SK-N-SH (cell line): ENCODE measurements at regions not wholly inside any gene's neighbourhood (a gene's known extent, or its start where the extent isn't known, plus 50 kb on each side); places are given as distances from the start of the nearest gene placed in this dataset.
A peak's percentile ranks its signal among the peaks of the same experiment; 100 is the strongest.

Experiments
- CTCF ChIA-PET: fragments of 300-600, 350-600 bp; formaldehyde crosslinking; extraction: SDS; loops from one replicate; lab custom pipeline; 2021; lab: Yijun Ruan, JAX
- POLR2A ChIA-PET: fragments of 350-600 bp; sonication (Branson Sonifier 250); formaldehyde crosslinking; extraction: SDS; loops from one replicate; lab custom pipeline; 2020; ENCODE audit warnings: antibody characterized with exemption, inconsistent platforms; lab: Yijun Ruan, JAX
- DNase-seq: peaks from one replicate; pipeline ENCODE4 v3.0.0; 2012
- H2AFZ ChIP-seq: fragments of 200-600 bp; sonication (generic); 2 replicates; pipeline ENCODE4 v1.8.1; 2016; ENCODE audit warnings: antibody characterized with exemption, mild to moderate bottlenecking, low read depth
- H3F3A ChIP-seq: fragments of 200-600 bp; sonication (generic); replicated peaks from 2 replicates; pipeline ENCODE3; 2016; ENCODE audit warnings: antibody characterized with exemption, mild to moderate bottlenecking; ENCODE audit not compliant: insufficient read depth
- H3K27ac ChIP-seq, 2 experiments: fragments of 200-500 bp in 1 of 2; fragments of 200-600 bp in 1 of 2; sonication (Bioruptor generic) in 1 of 2; sonication (generic), shearing (Covaris generic) in 1 of 2; 2 replicates each; pipeline versions ENCODE4 v1.5.1 to v1.6.1; 2014 to 2016; ENCODE audit warnings: low read depth in 2 of 2, inconsistent platforms in 1 of 2, low read length in 1 of 2, mild to moderate bottlenecking in 1 of 2, mixed read lengths in 1 of 2
- H3K27me3 ChIP-seq: fragments of 200-600 bp; sonication (generic), shearing (Covaris generic); 2 replicates; pipeline ENCODE4 v1.6.1; 2016; ENCODE audit warnings: mixed run types; ENCODE audit not compliant: insufficient read depth
- H3K36me3 ChIP-seq, 2 experiments: fragments of 200-500 bp in 1 of 2; fragments of 200-600 bp in 1 of 2; sonication (Bioruptor generic) in 1 of 2; sonication (generic) in 1 of 2; replicated peaks in 1 of 2; 2 replicates each; pipeline versions ENCODE3 to v1.5.1; 2014 to 2016; ENCODE audit warnings: low read length in 1 of 2, mild to moderate bottlenecking in 1 of 2; ENCODE audit not compliant: insufficient read depth in 2 of 2, control insufficient read depth in 1 of 2
- H3K4me1 ChIP-seq, 2 experiments: fragments of 200-500 bp in 1 of 2; fragments of 200-600 bp in 1 of 2; sonication (Bioruptor generic) in 1 of 2; sonication (generic), shearing (Covaris generic) in 1 of 2; 2 replicates each; pipeline versions ENCODE4 v1.5.1 to v1.6.1; 2014 to 2016; ENCODE audit warnings: low read depth in 1 of 2, low read length in 1 of 2, mixed run types in 1 of 2; ENCODE audit not compliant: insufficient read depth in 2 of 2, control insufficient read depth in 1 of 2
- H3K4me2 ChIP-seq: fragments of 200-600 bp; sonication (generic), shearing (Covaris generic); 2 replicates; pipeline ENCODE4 v1.6.1; 2017; ENCODE audit warnings: mixed run types
- H3K4me3 ChIP-seq, 2 experiments: fragments of 200-500 bp in 1 of 2; fragments of 200-600 bp in 1 of 2; sonication (Bioruptor generic) in 1 of 2; sonication (generic), shearing (Covaris generic) in 1 of 2; 2 replicates each; pipeline versions ENCODE4 v1.5.1 to v1.8.1; 2014 to 2016; ENCODE audit warnings: low read depth in 2 of 2, inconsistent platforms in 1 of 2, low read length in 1 of 2, mild to moderate bottlenecking in 1 of 2, mixed read lengths in 1 of 2, moderate library complexity in 1 of 2
- H3K79me2 ChIP-seq: fragments of 200-600 bp; sonication (generic); 2 replicates; pipeline ENCODE4 v1.8.1; 2017; ENCODE audit warnings: mild to moderate bottlenecking; ENCODE audit not compliant: insufficient read depth
- H3K9ac ChIP-seq: fragments of 200-600 bp; sonication (generic); 2 replicates; pipeline ENCODE4 v1.6.1; 2017; ENCODE audit warnings: mixed run types
- H3K9me2 ChIP-seq: fragments of 200-600 bp; sonication (generic); 2 replicates; pipeline ENCODE4 v1.6.1; 2017; ENCODE audit warnings: mixed run types
- H3K9me3 ChIP-seq: fragments of 200-600 bp; sonication (generic); 2 replicates; pipeline ENCODE4 v1.6.1; 2017; ENCODE audit warnings: mixed run types, mild to moderate bottlenecking, moderate library complexity
- H4K20me1 ChIP-seq: fragments of 200-600 bp; sonication (generic); 2 replicates; pipeline ENCODE4 v1.6.1; 2017; ENCODE audit warnings: mild to moderate bottlenecking, mixed run types; ENCODE audit not compliant: insufficient read depth
- CHD2 ChIP-seq: fragments of 150-350 bp; IDR thresholded peaks from 2 replicates; pipeline ENCODE4 v1.6.1; 2018; ENCODE audit warnings: low read length; ENCODE audit not compliant: partially characterized antibody
- ELF1 ChIP-seq: IDR thresholded peaks from 2 replicates; pipeline ENCODE4 v1.4.0; 2012
- EZH2phosphoT487 ChIP-seq: fragments of 200-600 bp; sonication (generic); IDR thresholded peaks from 2 replicates; pipeline ENCODE4 v1.6.1; 2017; ENCODE audit warnings: low read depth, mixed run types, mild to moderate bottlenecking, antibody characterized with exemption, moderate library complexity, borderline replicate concordance
- GABPA ChIP-seq: IDR thresholded peaks from 2 replicates; pipeline ENCODE4 v1.4.0; 2012; ENCODE audit warnings: low read depth, mild to moderate bottlenecking
- GATA2 ChIP-seq: sonication (generic); formaldehyde crosslinking; IDR thresholded peaks from 2 replicates; pipeline ENCODE4 v1.5.0; 2020; ENCODE audit warnings: mild to moderate bottlenecking, missing genetic modification reagents
- MEF2A ChIP-seq: IDR thresholded peaks from 2 replicates; pipeline ENCODE4 v1.4.0; 2012; ENCODE audit warnings: low read depth, borderline replicate concordance
- MXI1 ChIP-seq: IDR thresholded peaks from 2 replicates; pipeline ENCODE4 v1.6.1; 2012; ENCODE audit warnings: mild to moderate bottlenecking, low read depth, low read length, improper control_type of control experiment
- NFIC ChIP-seq: IDR thresholded peaks from 2 replicates; pipeline ENCODE4 v1.4.0; 2012; ENCODE audit warnings: borderline replicate concordance
- NRF1 ChIP-seq: IDR thresholded peaks from 2 replicates; pipeline ENCODE4 v1.6.1; 2012; ENCODE audit warnings: low read depth, mild to moderate bottlenecking, low read length
- RAD21 ChIP-seq: IDR thresholded peaks from 2 replicates; pipeline ENCODE4 v1.6.1; 2012; ENCODE audit warnings: mild to moderate bottlenecking, low read length
- RCOR1 ChIP-seq: fragments of 150-350 bp; IDR thresholded peaks from 2 replicates; pipeline ENCODE4 v1.6.1; 2017; ENCODE audit warnings: antibody characterized with exemption, low read length
- RXRA ChIP-seq: IDR thresholded peaks from 2 replicates; pipeline ENCODE4 v1.4.0; 2012; ENCODE audit warnings: low read depth, mild to moderate bottlenecking, borderline replicate concordance
- SIN3A ChIP-seq: IDR thresholded peaks from 2 replicates; pipeline ENCODE4 v1.6.1; 2012; ENCODE audit warnings: low read depth, mild to moderate bottlenecking, low read length, moderate library complexity, borderline replicate concordance
- TCF12 ChIP-seq: IDR thresholded peaks from 2 replicates; pipeline ENCODE4 v1.4.0; 2012
- TEAD4 ChIP-seq: IDR thresholded peaks from 2 replicates; pipeline ENCODE4 v1.4.0; 2012; ENCODE audit warnings: mild to moderate bottlenecking, borderline replicate concordance; ENCODE audit not compliant: insufficient read depth
- WGBS: methylation state at CpG from one replicate; pipeline ENCODE4 v1.1.6; 2017; ENCODE audit warnings: low lambda C conversion rate; 5-methylcytosine and 5-hydroxymethylcytosine counted together
- TF ChIP-seq, protein P1 (sequence below): IDR thresholded peaks from 2 replicates; pipeline ENCODE4; 2012
- TF ChIP-seq, protein P2 (sequence below): IDR thresholded peaks from 2 replicates; pipeline ENCODE4 v1.6.1; 2012; ENCODE audit warnings: mild to moderate bottlenecking, low read depth, low read length, moderate library complexity
- TF ChIP-seq, protein P3 (sequence below): fragments of 150-350 bp; IDR thresholded peaks from 2 replicates; pipeline ENCODE4 v1.6.1; 2016; ENCODE audit warnings: mild to moderate bottlenecking, low read depth, low read length

DNA sequence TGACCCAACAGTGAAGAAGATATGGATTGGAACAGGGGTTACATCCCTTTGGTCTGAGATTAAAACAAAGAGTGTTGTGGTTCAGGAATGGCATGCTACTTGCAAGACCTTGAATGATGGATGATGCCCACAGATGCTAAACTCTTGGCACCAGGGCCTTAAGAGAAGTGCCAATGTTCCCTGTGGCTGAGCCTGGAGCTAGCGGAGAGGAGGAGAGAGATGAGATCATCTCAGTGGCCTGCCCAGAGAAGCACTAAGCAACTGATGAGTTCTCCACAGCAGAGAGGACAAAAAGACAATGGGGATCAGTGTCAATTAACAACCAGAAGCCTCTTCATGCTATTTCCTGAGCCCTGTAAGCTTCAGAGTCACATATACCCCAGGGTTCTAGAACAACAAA is 97.8 kb downstream of the ELAPOR2 start:
- 0 out of 2 replicates have a peak, but pooled peaks cover 3% of the 10 kb centered on the region for H4K20me1 ChIP-seq
- H3K27ac ChIP-seq, result no peak overlapping the region
- TF ChIP-seq, protein P1, sequence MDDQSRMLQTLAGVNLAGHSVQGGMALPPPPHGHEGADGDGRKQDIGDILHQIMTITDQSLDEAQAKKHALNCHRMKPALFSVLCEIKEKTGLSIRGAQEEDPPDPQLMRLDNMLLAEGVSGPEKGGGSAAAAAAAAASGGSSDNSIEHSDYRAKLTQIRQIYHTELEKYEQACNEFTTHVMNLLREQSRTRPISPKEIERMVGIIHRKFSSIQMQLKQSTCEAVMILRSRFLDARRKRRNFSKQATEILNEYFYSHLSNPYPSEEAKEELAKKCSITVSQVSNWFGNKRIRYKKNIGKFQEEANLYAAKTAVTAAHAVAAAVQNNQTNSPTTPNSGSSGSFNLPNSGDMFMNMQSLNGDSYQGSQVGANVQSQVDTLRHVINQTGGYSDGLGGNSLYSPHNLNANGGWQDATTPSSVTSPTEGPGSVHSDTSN, result peak; percentile 51; the same call in 1 of the 2 replicates
- peak; percentile 30; the same call in 1 of the 2 replicates for TF ChIP-seq TCF12
- TF ChIP-seq NFIC, result peak; percentile 24; the same call in 1 of the 2 replicates
- no peak for TF ChIP-seq NRF1
- TF ChIP-seq RCOR1, result no peak
- DNase-seq, result no peak
- H3K9me2 ChIP-seq, result no peaks in the 10 kb centered on the region
- H3K36me3 ChIP-seq, result peaks cover 3 to 8% of the 10 kb centered on the region in 2 experiments
- POLR2A ChIA-PET, result no interaction called here
- no peak overlapping the region for H3K9ac ChIP-seq
- peaks cover 25 to 26% of the 10 kb centered on the region in 2 experiments; a peak in 3 of 4 replicates for H3K4me1 ChIP-seq
- H3K4me2 ChIP-seq, result no peak overlapping the region
- H3K79me2 ChIP-seq, result peaks cover 4% of the 10 kb centered on the region
- peaks cover 9% of the 10 kb centered on the region for H3F3A ChIP-seq
- no peak overlapping the region for H2AFZ ChIP-seq
- H3K9me3 ChIP-seq, result no peaks in the 10 kb centered on the region
- no peak overlapping the region for H3K4me3 ChIP-seq
- H3K27me3 ChIP-seq, result no peaks in the 10 kb centered on the region
- CTCF ChIA-PET, result interaction anchor here (1.0 kb wide), 1 partner anchor 187 kb away, joined by 4 read pairs; no protein-coding TSS in a partner anchor
- WGBS, result 93% methylated on average over 1 of the region's 1 CpG

DNA sequence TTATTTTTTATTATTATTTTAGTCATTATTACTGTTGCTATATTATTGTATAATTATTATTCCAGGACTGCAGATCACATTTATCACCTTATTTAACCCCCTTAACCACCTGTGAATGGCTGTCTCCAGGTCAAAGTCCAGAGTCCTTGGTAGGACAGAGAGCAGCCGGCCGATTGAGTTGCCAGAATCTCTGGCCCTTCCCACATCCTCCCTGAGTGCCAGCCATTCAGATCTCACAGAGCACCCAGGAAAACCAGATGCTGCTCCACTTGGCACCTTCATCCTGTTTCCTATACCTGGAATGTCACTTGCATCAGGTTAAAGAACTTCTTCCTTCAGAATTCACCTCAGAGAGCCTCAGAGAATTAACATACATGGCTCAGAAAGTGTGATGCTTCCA is 101.1 kb downstream of the ELAPOR2 start:
- no peaks in the 10 kb centered on the region for H3K9me2 ChIP-seq
- H3K36me3 ChIP-seq, result peaks cover 3 to 8% of the 10 kb centered on the region in 2 experiments
- no peak overlapping the region for H3K4me2 ChIP-seq
- H3K27ac ChIP-seq, result no peak overlapping the region
- ChIA-PET CTCF (interaction anchor here (1.5 kb wide), 1 partner anchor 190 kb away, joined by 4 read pairs; no protein-coding TSS in a partner anchor), POLR2A (no interaction called here)
- no peak overlapping the region for H2AFZ ChIP-seq
- H3K27me3 ChIP-seq, result no peaks in the 10 kb centered on the region
- WGBS, result 92% methylated on average over 2 of the region's 2 CpGs
- H3K4me1 ChIP-seq, result peaks cover 6 to 14% of the 10 kb centered on the region in 2 experiments; a peak in 3 of 4 replicates
- H3K9me3 ChIP-seq, result no peaks in the 10 kb centered on the region
- TF ChIP-seq MXI1, result no peak
- no peak for TF ChIP-seq GATA2 (CRISPR knock-in tag)
- no peak for TF ChIP-seq TEAD4
- TF ChIP-seq, protein P1, result no peak
- no peak for TF ChIP-seq SIN3A
- no peak for TF ChIP-seq RAD21
- no peak for TF ChIP-seq EZH2phosphoT487
- TF ChIP-seq MEF2A, result no peak
- TF ChIP-seq CHD2, result no peak
- TF ChIP-seq, protein P2, sequence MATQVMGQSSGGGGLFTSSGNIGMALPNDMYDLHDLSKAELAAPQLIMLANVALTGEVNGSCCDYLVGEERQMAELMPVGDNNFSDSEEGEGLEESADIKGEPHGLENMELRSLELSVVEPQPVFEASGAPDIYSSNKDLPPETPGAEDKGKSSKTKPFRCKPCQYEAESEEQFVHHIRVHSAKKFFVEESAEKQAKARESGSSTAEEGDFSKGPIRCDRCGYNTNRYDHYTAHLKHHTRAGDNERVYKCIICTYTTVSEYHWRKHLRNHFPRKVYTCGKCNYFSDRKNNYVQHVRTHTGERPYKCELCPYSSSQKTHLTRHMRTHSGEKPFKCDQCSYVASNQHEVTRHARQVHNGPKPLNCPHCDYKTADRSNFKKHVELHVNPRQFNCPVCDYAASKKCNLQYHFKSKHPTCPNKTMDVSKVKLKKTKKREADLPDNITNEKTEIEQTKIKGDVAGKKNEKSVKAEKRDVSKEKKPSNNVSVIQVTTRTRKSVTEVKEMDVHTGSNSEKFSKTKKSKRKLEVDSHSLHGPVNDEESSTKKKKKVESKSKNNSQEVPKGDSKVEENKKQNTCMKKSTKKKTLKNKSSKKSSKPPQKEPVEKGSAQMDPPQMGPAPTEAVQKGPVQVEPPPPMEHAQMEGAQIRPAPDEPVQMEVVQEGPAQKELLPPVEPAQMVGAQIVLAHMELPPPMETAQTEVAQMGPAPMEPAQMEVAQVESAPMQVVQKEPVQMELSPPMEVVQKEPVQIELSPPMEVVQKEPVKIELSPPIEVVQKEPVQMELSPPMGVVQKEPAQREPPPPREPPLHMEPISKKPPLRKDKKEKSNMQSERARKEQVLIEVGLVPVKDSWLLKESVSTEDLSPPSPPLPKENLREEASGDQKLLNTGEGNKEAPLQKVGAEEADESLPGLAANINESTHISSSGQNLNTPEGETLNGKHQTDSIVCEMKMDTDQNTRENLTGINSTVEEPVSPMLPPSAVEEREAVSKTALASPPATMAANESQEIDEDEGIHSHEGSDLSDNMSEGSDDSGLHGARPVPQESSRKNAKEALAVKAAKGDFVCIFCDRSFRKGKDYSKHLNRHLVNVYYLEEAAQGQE, result no peak
- TF ChIP-seq GABPA, result no peak
- no peak for TF ChIP-seq ELF1
- TF ChIP-seq, protein P3, sequence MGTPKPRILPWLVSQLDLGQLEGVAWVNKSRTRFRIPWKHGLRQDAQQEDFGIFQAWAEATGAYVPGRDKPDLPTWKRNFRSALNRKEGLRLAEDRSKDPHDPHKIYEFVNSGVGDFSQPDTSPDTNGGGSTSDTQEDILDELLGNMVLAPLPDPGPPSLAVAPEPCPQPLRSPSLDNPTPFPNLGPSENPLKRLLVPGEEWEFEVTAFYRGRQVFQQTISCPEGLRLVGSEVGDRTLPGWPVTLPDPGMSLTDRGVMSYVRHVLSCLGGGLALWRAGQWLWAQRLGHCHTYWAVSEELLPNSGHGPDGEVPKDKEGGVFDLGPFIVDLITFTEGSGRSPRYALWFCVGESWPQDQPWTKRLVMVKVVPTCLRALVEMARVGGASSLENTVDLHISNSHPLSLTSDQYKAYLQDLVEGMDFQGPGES, result no peak
- no peak for TF ChIP-seq RXRA
- no peak overlapping the region for H3K9ac ChIP-seq
- H3F3A ChIP-seq, result peaks cover 5% of the 10 kb centered on the region
- DNase-seq, result no peak
- H3K4me3 ChIP-seq, result no peak overlapping the region
- peaks cover 8% of the 10 kb centered on the region for H3K79me2 ChIP-seq
- no peaks in the 10 kb centered on the region; the same call in 1 of the 2 replicates for H4K20me1 ChIP-seq
